VCaP (cell line): ENCODE measurements at regions not wholly inside any gene's neighbourhood (a gene's known extent, or its start where the extent isn't known, plus 50 kb on each side); places are given as distances from the start of the nearest gene placed in this dataset.
"Not testable (repeated sequence)": the region's sequence is repeated elsewhere in the genome, so short reads cannot be mapped to it uniquely, and the experiment has no call there.

Experiments used
- H3K27ac ChIP-seq: fragments of 450-650 bp; 2 replicates; pipeline ENCODE4 v1.5.1; 2017
- TF ChIP-seq, protein P1 (sequence below): fragments of 450-650 bp; conservative IDR thresholded peaks from 2 replicates; pipeline ENCODE4 v1.5.1; 2017; ENCODE audit warnings: mild to moderate bottlenecking, moderate library complexity

DNA sequence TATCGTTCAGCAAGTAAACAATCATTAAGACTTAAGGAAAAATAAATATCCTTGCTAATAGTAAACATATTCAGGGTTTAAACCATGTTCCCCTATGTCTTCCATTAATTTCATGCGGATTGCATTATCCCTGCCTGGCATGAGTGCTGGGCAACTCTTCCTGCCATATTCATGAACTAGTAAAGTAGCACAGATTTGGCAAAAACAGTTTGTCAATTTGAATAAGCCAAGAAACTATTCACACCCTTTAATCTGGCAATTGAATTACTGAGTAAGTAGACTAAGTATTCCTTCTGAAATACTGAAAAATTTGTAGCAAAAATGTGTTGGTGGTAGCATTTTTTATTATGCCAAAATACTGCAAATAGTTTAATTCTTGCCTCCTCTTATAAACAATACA is 512.0 kb downstream of the NLGN4X start:
- no peak overlapping the region for H3K27ac ChIP-seq
- TF ChIP-seq, protein P1, sequence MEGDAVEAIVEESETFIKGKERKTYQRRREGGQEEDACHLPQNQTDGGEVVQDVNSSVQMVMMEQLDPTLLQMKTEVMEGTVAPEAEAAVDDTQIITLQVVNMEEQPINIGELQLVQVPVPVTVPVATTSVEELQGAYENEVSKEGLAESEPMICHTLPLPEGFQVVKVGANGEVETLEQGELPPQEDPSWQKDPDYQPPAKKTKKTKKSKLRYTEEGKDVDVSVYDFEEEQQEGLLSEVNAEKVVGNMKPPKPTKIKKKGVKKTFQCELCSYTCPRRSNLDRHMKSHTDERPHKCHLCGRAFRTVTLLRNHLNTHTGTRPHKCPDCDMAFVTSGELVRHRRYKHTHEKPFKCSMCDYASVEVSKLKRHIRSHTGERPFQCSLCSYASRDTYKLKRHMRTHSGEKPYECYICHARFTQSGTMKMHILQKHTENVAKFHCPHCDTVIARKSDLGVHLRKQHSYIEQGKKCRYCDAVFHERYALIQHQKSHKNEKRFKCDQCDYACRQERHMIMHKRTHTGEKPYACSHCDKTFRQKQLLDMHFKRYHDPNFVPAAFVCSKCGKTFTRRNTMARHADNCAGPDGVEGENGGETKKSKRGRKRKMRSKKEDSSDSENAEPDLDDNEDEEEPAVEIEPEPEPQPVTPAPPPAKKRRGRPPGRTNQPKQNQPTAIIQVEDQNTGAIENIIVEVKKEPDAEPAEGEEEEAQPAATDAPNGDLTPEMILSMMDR, result no peak

DNA sequence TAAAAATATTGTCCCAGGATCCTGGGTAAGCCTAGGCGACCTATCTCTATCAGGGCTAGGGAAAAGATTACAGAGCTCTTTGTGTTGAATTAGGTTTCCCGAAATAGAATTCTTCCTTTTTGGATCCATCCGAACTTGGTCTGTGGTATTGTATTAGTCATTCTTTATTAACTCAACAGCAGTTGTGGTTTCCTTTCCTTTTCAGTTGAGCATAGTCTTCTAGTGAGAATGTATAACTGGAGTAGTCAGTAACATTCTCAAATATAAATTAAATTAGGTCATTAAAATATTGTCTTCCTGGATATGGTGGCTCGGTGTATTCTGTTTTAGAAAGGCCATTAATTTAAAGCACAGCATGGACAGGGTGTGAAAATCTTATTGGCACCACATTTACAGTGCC is 520.4 kb downstream of the NLGN4X start:
- no peak overlapping the region for H3K27ac ChIP-seq
- TF ChIP-seq, protein P1, result no peak

DNA sequence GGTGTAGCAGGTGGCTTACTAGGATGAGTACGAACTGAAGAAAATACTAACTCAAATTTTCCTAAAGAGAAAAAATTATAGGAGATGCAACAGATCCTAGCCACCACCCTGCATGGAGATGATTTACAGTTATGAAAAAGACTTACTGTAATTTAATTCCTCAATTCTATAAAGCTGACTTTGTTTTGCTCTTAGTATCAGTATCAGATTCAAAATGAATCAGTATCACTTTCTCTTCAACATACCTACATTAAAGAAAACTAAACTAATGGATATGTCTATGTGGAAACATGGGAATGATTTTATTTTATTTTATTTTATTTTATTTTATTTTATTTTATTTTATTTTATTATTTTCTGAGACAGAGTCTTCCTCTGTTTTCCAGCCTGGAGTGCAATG is 525.8 kb downstream of the NLGN4X start:
- no peak overlapping the region for H3K27ac ChIP-seq
- TF ChIP-seq, protein P1, result no peak

DNA sequence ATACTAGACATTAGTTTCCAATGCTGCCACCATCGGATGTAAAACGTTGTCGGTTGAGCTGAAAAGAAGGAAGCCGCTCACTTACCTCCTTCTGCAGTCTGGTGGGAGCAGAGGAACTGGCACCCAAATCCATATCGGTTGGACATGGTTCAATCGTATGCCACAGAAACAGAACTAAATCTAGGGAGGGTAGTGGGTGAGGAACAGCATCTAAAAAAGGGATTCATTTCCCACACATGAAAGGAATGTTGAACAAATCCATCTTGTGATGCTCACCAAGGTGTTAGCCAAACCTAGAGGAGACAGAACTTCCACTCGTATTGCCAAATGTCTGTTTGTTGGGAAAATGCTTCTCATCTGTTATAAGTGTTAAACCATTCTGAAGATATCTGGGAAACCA is 532.7 kb downstream of the NLGN4X start:
- TF ChIP-seq, protein P1, result no peak
- no peak overlapping the region for H3K27ac ChIP-seq

DNA sequence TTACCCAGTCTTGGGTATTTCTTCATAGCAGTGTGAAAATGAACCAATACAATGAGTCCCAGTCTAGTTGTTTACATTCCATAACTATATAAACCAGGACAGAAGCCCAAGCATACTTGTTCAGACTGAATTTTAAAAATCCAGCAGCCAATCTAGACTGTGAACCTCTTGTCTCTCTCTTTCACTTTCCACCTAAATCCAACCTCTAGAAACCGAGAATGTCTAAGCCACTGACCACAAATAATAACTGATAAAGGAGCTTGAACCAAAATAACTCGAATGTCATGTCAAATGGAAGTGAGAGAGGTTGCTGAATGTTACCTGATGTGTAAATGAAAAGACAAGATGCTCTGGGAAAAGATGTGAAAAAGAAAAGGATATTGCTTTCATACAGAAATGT is 544.7 kb downstream of the NLGN4X start:
- TF ChIP-seq, protein P1, result no peak
- no peak overlapping the region for H3K27ac ChIP-seq

DNA sequence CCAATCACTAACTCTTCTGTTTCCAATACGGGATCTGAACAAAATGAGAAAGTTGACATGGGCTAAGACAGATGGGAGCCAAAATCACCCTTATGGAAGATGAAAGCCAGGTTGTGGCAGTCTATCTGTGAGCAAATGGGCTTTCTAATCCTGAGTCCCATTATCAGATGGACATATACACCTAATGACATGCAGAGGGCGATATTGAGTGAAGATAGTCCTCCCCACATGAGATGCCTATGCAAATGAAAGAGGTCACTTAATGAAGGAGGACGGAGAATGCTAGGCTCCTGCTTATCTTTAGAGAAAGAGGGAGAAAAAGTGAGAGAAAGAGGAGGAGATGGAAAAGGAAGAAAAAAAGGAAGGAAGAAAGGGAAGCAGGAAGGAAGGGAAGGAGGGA is 547.5 kb downstream of the NLGN4X start:
- TF ChIP-seq, protein P1, result no peak
- no peak overlapping the region for H3K27ac ChIP-seq

DNA sequence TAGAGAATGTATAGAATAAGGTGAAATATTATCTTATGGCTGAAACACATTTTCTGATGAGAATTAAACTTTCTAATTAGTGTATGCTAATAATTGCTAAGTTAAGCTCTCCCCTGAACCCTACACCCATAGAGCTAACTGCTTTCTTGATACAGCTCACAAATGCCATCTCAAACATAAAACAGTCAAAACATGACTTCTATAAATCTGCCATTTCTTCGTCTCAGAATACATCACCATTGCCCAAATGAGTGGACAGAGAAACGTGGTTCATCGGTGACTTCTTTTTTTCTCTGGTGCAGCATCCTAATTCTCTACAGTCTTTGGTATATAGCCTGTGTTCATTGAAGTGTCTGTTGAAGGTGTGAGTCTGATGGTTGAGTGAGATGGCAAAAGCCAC is 554.6 kb downstream of the NLGN4X start:
- no peak overlapping the region for H3K27ac ChIP-seq
- TF ChIP-seq, protein P1, result no peak

DNA sequence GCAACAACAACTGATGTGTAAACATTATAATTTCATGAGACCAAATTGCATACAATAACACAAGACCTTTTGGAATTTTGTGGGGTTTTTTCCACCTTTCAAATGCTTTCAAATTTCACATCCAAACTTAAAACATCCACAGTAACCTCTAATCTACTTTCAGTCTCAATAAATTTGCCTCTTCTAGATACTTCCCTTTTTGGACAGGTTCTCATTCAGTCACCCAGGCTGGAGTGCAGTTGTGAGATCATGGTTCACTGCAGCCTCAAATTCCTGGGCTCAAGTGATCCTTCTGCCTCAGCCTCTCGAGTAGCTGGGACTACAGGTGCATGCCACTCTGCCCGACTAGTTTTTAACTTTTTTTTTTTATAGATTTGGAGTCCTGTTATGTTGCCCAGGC is 556.6 kb downstream of the NLGN4X start:
- H3K27ac ChIP-seq, result no peak overlapping the region
- TF ChIP-seq, protein P1, result no peak

DNA sequence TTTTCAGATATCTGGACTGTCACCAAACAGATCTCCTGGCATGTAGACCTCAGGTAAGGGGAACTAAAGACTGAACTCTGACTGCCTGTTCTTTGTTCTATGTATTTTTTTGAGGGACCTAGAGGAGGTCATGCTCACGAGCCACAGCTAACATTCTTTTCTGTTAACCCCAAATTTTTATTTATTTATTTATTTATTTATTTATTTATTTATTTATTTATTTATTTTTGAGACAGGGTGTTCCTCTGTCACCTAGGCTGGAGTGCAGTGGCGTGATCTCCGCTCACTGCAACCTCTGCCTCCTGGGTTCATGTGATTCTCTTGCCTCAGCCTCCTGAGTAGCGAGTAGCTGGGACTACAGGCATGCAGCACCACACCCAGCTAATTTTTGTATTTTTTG is 562.0 kb downstream of the NLGN4X start:
- H3K27ac ChIP-seq, result not testable (repeated sequence)
